Neural progenitor cell (in vitro differentiated cells): ENCODE measurements at regions not wholly inside any gene's neighbourhood (a gene's known extent, or its start where the extent isn't known, plus 50 kb on each side); places are given as distances from the start of the nearest gene placed in this dataset.

Source experiments
- CTCF ChIP-seq: fragments of 200-600 bp; sonication (generic); IDR thresholded peaks from 2 replicates; pipeline ENCODE4 v1.5.1; 2017; ENCODE audit warnings: antibody characterized with exemption, mild to moderate bottlenecking
- EZH2phosphoT487 ChIP-seq: fragments of 200-600 bp; sonication (generic); IDR thresholded peaks from 2 replicates; pipeline ENCODE4 v1.6.1; 2017; ENCODE audit warnings: antibody characterized with exemption

DNA sequence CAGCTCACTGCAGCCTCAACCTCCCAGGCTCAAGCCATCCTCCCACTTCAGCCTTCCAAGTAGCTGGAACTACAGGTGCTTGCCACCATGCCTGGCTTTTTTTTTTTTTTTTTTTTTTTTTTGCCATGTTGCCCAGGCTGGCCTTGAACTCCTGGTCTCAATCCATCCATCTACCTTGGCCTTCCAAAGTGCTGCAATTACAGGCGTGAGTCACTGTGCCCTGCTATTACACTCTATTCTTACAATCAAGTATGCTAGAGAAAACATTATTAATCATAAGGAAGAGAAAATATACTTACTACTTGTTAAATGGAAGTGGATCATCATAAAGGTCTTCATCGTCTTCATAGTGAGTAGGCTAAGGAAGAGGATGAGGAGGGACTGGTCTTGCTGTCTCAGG, 93.3 kb upstream of the DOCK9 start:
- TF ChIP-seq CTCF (no peak), EZH2phosphoT487 (no peak)
